Caki2 (cell line): ENCODE measurements at regions not wholly inside any gene's neighbourhood (a gene's known extent, or its start where the extent isn't known, plus 50 kb on each side); places are given as distances from the start of the nearest gene placed in this dataset.
"Not testable (repeated sequence)": the region's sequence is repeated elsewhere in the genome, so short reads cannot be mapped to it uniquely, and the experiment has no call there.

Experiments used
- DNase-seq: peaks from one replicate; pipeline ENCODE4 v3.0.0-alpha.2; 2015; ENCODE audit warnings: low read depth
- in situ Hi-C: cut with HindIII; loops from 2 replicates; pipeline ENCODE4 v1.10.0; 2016; ENCODE audit warnings: low sequenced_read_pairs, low pct_unique_long_range_greater_than_20kb, mixed read lengths

- DNase-seq = no peak
- in situ Hi-C loops = no loop called here
Measured at GRCh38 chr12:72829838-72830237, 557.7 kb downstream of the TRHDE start.

GRCh38 chr12:72832024-72832423 is 559.9 kb downstream of the TRHDE start:
- DNase-seq = no peak
- in situ Hi-C loops = no loop called here

GRCh38 chr12:72836194-72836593 is 564.0 kb downstream of the TRHDE start:
- DNase-seq = no peak
- in situ Hi-C loops = no loop called here

GRCh38 chr12:72839696-72840095 is 567.5 kb downstream of the TRHDE start:
- DNase-seq = no peak
- in situ Hi-C loops = no loop called here

- in situ Hi-C loops = no loop called here
- no peak for DNase-seq
Measured at GRCh38 chr12:72863671-72864070, 591.5 kb downstream of the TRHDE start.

GRCh38 chr12:72865921-72866320 is 593.8 kb downstream of the TRHDE start:
- in situ Hi-C loops = no loop called here
- no peak for DNase-seq

GRCh38 chr12:72869024-72869423 is 596.9 kb downstream of the TRHDE start:
- no peak for DNase-seq
- in situ Hi-C loops = no loop called here

GRCh38 chr12:72872238-72872887 is 600.2 kb downstream of the TRHDE start:
- in situ Hi-C loops = no loop called here
- no peak for DNase-seq

GRCh38 chr12:72872996-72873395 is 600.8 kb downstream of the TRHDE start:
- no peak for DNase-seq
- in situ Hi-C loops = no loop called here

- DNase-seq = no peak
- in situ Hi-C loops = no loop called here
Measured at GRCh38 chr12:72876092-72876491, 603.9 kb downstream of the TRHDE start.

- no peak for DNase-seq
- in situ Hi-C loops = no loop called here
Measured at GRCh38 chr12:72888693-72889092, 616.5 kb downstream of the TRHDE start.

- in situ Hi-C loops = no loop called here
- DNase-seq = no peak
Measured at GRCh38 chr12:72889791-72890190, 617.6 kb downstream of the TRHDE start.

- in situ Hi-C loops = no loop called here
- DNase-seq = no peak
Measured at GRCh38 chr12:72901685-72902084, 629.5 kb downstream of the TRHDE start.

- no peak for DNase-seq
- in situ Hi-C loops = no loop called here
Measured at GRCh38 chr12:72925716-72926115, 653.5 kb downstream of the TRHDE start.

GRCh38 chr12:72931838-72932237 is 659.7 kb downstream of the TRHDE start:
- DNase-seq, in situ Hi-C loops: not testable (repeated sequence)

- in situ Hi-C loops = no loop called here
- no peak for DNase-seq
Measured at GRCh38 chr12:72937486-72937885, 665.3 kb downstream of the TRHDE start.

- no peak for DNase-seq
- in situ Hi-C loops = no loop called here
Measured at GRCh38 chr12:72957454-72957853, 685.3 kb downstream of the TRHDE start.

- no peak for DNase-seq
- in situ Hi-C loops = no loop called here
Measured at GRCh38 chr12:72966684-72967083, 694.5 kb downstream of the TRHDE start.

GRCh38 chr12:72974954-72975555 is 702.9 kb downstream of the TRHDE start:
- in situ Hi-C loops = no loop called here
- DNase-seq = peak; percentile 15

- in situ Hi-C loops = no loop called here
- DNase-seq = no peak
Measured at GRCh38 chr12:72978999-72979398, 706.8 kb downstream of the TRHDE start.
